ENCODE measurements at regions not wholly inside any gene's neighbourhood (a gene's known extent, or its start where the extent isn't known, plus 50 kb on each side); places are given as distances from the start of the nearest gene placed in this dataset.

GRCh38 chr12:44961887-44962286 is 85.8 kb upstream of the NELL2 start:
- Histone ChIP-seq H3K9me3 (peaks cover 0 to 44% (median 9%) of the 10 kb centered on the region in 11 donors), H3K27ac (no peak overlapping the region), H3K27me3 (no peaks in the 10 kb centered on the region), H3K36me3 (no peaks in the 10 kb centered on the region), H3K4me3 (no peak overlapping the region), H3K4me1 (no peaks in the 10 kb centered on the region)
- DNase-seq: no peak
- intact Hi-C loops (cut with DNase I): no loop called here
- ATAC-seq: no peak
- TF ChIP-seq CTCF (IDR thresholded peaks at IDR 0.05): no peak
- 58 to 61% methylated on average over 3 of the region's 3 CpGs for WGBS, 2 donors

DNA sequence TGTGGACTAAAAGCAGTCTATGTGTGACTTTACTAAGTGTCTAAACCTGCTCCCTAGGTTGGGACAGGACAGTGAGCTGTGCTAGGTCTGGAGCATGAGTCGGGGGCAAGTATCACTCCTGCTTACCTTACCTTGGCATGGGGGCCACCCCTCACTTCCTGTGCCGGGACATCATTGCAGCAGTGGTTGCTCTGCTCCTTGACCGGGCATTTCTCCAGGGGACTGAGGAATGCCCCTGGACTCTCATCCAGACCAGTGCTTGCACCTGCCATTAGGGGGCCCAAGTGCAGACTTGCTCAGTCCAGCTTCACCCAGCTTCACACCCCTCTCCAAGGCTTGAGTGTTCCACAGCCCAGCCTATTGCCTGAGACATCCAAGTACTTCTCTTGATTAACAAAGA is 84.7 kb upstream of the NELL2 start:
- Histone ChIP-seq H3K27me3 (no peaks in the 10 kb centered on the region), H3K9me3 (peaks cover 0 to 34% (median 6%) of the 10 kb centered on the region in 11 donors), H3K27ac (no peak overlapping the region), H3K36me3 (no peaks in the 10 kb centered on the region), H3K4me3 (no peak overlapping the region), H3K4me1 (no peaks in the 10 kb centered on the region)
- no peak for DNase-seq
- TF ChIP-seq CTCF (IDR thresholded peaks at IDR 0.05): no peak
- no peak for ATAC-seq
- intact Hi-C loops (cut with DNase I): no loop called here
- 78 to 89% methylated on average over 3 of the region's 3 CpGs for WGBS, 2 donors

DNA sequence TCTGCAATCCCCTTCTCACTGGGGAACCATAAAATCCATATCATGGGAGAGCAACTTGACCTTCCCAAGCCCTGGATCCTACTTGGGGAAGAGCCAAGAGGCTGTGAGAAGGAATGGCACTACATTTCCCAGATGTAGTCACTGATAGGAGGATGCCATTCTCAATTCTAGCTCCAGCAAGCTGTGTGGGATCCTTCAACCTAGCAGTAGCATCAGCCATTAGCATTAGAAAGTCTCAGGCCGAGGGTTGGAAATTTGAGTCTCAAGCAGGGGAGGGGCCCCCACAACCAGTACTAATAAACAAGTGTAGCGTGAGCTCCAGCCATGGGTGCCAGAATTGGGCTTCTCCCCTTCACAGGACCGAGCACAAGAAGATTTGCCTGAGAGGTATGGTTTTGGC is 84.3 kb upstream of the NELL2 start:
- DNase-seq: no peak
- no peak overlapping the region for H3K4me3 ChIP-seq
- H3K27ac ChIP-seq: no peak overlapping the region
- no peaks in the 10 kb centered on the region for H3K36me3 ChIP-seq
- H3K9me3 ChIP-seq: peaks cover 0 to 29% (median 2%) of the 10 kb centered on the region in 11 donors
- H3K27me3 ChIP-seq: no peaks in the 10 kb centered on the region
- ATAC-seq: no peak
- no peak for TF ChIP-seq CTCF (IDR thresholded peaks at IDR 0.05)
- intact Hi-C loops (cut with DNase I): no loop called here
- H3K4me1 ChIP-seq: no peaks in the 10 kb centered on the region
- 71 to 77% methylated on average over 3 of the region's 3 CpGs for WGBS, 2 donors

GRCh38 chr12:44947163-44947562 is 71.0 kb upstream of the NELL2 start:
- WGBS, 2 donors: 75 to 76% methylated on average over 1 of the region's 1 CpG
- TF ChIP-seq CTCF (IDR thresholded peaks at IDR 0.05): no peak
- Histone ChIP-seq H3K36me3 (no peaks in the 10 kb centered on the region), H3K9me3 (no peaks in the 10 kb centered on the region), H3K4me1 (no peaks in the 10 kb centered on the region), H3K27me3 (peaks cover 0 to 19% (median 0%) of the 10 kb centered on the region in 7 donors), H3K4me3 (no peak overlapping the region), H3K27ac (no peak overlapping the region)
- intact Hi-C loops (cut with DNase I): no loop called here
- no peak for DNase-seq
- no peak for ATAC-seq

Data from heart right ventricle (tissue), 16 donors.